Hepatocyte (in vitro differentiated cells): ENCODE measurements at regions not wholly inside any gene's neighbourhood (a gene's known extent, or its start where the extent isn't known, plus 50 kb on each side); places are given as distances from the start of the nearest gene placed in this dataset.
"Not testable (repeated sequence)": the region's sequence is repeated elsewhere in the genome, so short reads cannot be mapped to it uniquely, and the experiment has no call there.

ENCODE experiments used
- EZH2 ChIP-seq: fragments of 200-600 bp; sonication (generic); IDR thresholded peaks from 2 replicates; pipeline ENCODE4 v1.6.1; 2016; ENCODE audit warnings: antibody characterized with exemption, mild to moderate bottlenecking, borderline replicate concordance
- EZH2phosphoT487 ChIP-seq: fragments of 200-600 bp; sonication (generic); IDR thresholded peaks from one replicate; pipeline ENCODE4 v1.6.1; 2018; ENCODE audit warnings: antibody characterized with exemption, mild to moderate bottlenecking, low read depth, moderate library complexity; ENCODE audit not compliant: unreplicated experiment, severe bottlenecking
- TF ChIP-seq, protein P1 (sequence below): fragments of 200-600 bp; sonication (generic); IDR thresholded peaks from 2 replicates; pipeline ENCODE4 v1.5.1; 2016; ENCODE audit warnings: antibody characterized with exemption, mild to moderate bottlenecking; ENCODE audit not compliant: poor library complexity

DNA sequence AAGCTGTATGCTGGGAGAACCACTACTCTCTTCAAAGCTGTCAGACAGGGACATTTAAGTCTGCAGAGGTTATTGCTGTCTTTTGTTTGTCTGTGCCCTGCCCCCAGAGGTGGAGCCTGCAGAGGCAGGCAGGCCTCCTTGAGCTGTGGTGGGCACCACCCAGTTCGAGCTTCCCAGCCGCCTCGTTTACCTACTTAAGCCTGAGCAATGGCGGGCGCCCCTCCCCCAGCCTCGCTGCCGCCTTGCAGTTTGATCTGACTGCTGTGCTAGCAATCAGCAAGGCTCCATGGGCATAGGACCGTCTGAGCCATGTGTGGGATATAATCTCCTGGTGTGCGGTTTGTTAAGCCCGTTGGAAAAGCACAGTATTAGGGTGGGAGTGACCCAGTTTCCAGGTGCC lies 156.4 kb downstream of the OTUD1 start:
- TF ChIP-seq, protein P1, sequence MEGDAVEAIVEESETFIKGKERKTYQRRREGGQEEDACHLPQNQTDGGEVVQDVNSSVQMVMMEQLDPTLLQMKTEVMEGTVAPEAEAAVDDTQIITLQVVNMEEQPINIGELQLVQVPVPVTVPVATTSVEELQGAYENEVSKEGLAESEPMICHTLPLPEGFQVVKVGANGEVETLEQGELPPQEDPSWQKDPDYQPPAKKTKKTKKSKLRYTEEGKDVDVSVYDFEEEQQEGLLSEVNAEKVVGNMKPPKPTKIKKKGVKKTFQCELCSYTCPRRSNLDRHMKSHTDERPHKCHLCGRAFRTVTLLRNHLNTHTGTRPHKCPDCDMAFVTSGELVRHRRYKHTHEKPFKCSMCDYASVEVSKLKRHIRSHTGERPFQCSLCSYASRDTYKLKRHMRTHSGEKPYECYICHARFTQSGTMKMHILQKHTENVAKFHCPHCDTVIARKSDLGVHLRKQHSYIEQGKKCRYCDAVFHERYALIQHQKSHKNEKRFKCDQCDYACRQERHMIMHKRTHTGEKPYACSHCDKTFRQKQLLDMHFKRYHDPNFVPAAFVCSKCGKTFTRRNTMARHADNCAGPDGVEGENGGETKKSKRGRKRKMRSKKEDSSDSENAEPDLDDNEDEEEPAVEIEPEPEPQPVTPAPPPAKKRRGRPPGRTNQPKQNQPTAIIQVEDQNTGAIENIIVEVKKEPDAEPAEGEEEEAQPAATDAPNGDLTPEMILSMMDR, result not testable (repeated sequence)
- TF ChIP-seq EZH2phosphoT487, EZH2: not testable (repeated sequence)
